HG02840 (cell line): ENCODE measurements at regions not wholly inside any gene's neighbourhood (a gene's known extent, or its start where the extent isn't known, plus 50 kb on each side); places are given as distances from the start of the nearest gene placed in this dataset.

ENCODE experiments used
- ATAC-seq: cut with Tn5 transposase; IDR thresholded peaks from one replicate; pipeline ENCODE4 v1.9.1; 2021; ENCODE audit warnings: mild to moderate bottlenecking, moderate library complexity, moderate number of reproducible peaks; ENCODE audit not compliant: unreplicated experiment, low FRiP score

GRCh38 chr9:84123648-84124406, 143.2 kb downstream of the RMI1 start:
- ATAC-seq = peak; percentile 91

- no peak for ATAC-seq
These were observed 144.4 kb downstream of the RMI1 start for GRCh38 chr9:84125046-84125445.

- no peak for ATAC-seq
These were observed 148.9 kb downstream of the RMI1 start for GRCh38 chr9:84129529-84129928.

- ATAC-seq = no peak
These were observed 155.7 kb downstream of the RMI1 start for GRCh38 chr9:84136119-84136868.

- no peak for ATAC-seq
These were observed 157.4 kb downstream of the RMI1 start for GRCh38 chr9:84137968-84138367.

- ATAC-seq = no peak
These were observed 157.9 kb downstream of the RMI1 start for GRCh38 chr9:84138541-84138940.

- no peak for ATAC-seq
These were observed 158.9 kb downstream of the RMI1 start for GRCh38 chr9:84139296-84140070.

GRCh38 chr9:84140535-84141101, 160.0 kb downstream of the RMI1 start:
- no peak for ATAC-seq

GRCh38 chr9:84141741-84142370, 161.3 kb downstream of the RMI1 start:
- no peak for ATAC-seq

- ATAC-seq = no peak
These were observed 164.4 kb downstream of the RMI1 start for GRCh38 chr9:84145031-84145430.

GRCh38 chr9:84145780-84146179, 165.2 kb downstream of the RMI1 start:
- ATAC-seq = no peak

GRCh38 chr9:84146893-84147710, 166.5 kb downstream of the RMI1 start:
- ATAC-seq = no peak

- no peak for ATAC-seq
These were observed 170.6 kb downstream of the RMI1 start for GRCh38 chr9:84151236-84151635.

GRCh38 chr9:84151640-84152039, 171.0 kb downstream of the RMI1 start:
- no peak for ATAC-seq

GRCh38 chr9:84152204-84152603, 171.6 kb downstream of the RMI1 start:
- ATAC-seq = no peak

- ATAC-seq = no peak
These were observed 173.3 kb downstream of the RMI1 start for GRCh38 chr9:84153885-84154284.

- no peak for ATAC-seq
These were observed 173.7 kb downstream of the RMI1 start for GRCh38 chr9:84154320-84154719.

- ATAC-seq = no peak
These were observed 177.4 kb downstream of the SLC28A3 start for GRCh38 chr9:84163052-84163650.

- no peak for ATAC-seq
These were observed 173.7 kb downstream of the SLC28A3 start for GRCh38 chr9:84166891-84167290.
